ENCODE measurements at regions not wholly inside any gene's neighbourhood (a gene's known extent, or its start where the extent isn't known, plus 50 kb on each side); places are given as distances from the start of the nearest gene placed in this dataset.

GRCh38 chr12:107369679-107370078 is 276.3 kb upstream of the CRY1 start:
- CTCF ChIA-PET: interaction anchor here (0.7 kb wide), 1 partner anchor 10 kb away, joined by 3 read pairs; no protein-coding TSS in a partner anchor
- POLR2A ChIA-PET: interaction anchor here (0.6 kb wide), 2 partner anchors 10 to 238 kb away, joined by 5 read pairs; no protein-coding TSS in a partner anchor

GRCh38 chr12:107372229-107372658 is 278.9 kb upstream of the CRY1 start:
- no peaks in the 10 kb centered on the region for H3K36me3 ChIP-seq (ENCODE audit: control insufficient read depth in 2 of 2, insufficient read depth in 1 of 2, low read length in 2 of 2)
- no peak for TF ChIP-seq ZNF423 (tag by site-specific recombination; IDR thresholded peaks at IDR 0.05)
- no peak for TF ChIP-seq ZNF791 (tag by site-specific recombination; IDR thresholded peaks at IDR 0.05)
- TF ChIP-seq ZNF362 (tag by site-specific recombination; IDR thresholded peaks at IDR 0.05): no peak
- TF ChIP-seq ZNF138 (tag by site-specific recombination; IDR thresholded peaks at IDR 0.05; ENCODE audit: borderline replicate concordance): no peak
- TF ChIP-seq MZF1 (tag by site-specific recombination; IDR thresholded peaks at IDR 0.05; ENCODE audit: borderline replicate concordance): no peak
- no peak for TF ChIP-seq YY2 (tag by site-specific recombination; IDR thresholded peaks at IDR 0.05)
- no peak for TF ChIP-seq ZNF837 (tag by site-specific recombination; IDR thresholded peaks at IDR 0.05)
- TF ChIP-seq ZSCAN4 (tag by site-specific recombination; IDR thresholded peaks at IDR 0.05): no peak
- no peak for TF ChIP-seq ZNF792 (tag by site-specific recombination; IDR thresholded peaks at IDR 0.05)
- TF ChIP-seq MYNN (tag by site-specific recombination; IDR thresholded peaks at IDR 0.05; ENCODE audit: borderline replicate concordance): no peak
- no peak for TF ChIP-seq OSR2 (tag by site-specific recombination; IDR thresholded peaks at IDR 0.05)
- H3K9me3 ChIP-seq (ENCODE audit: control insufficient read depth, insufficient read depth, low read depth, low read length): no peaks in the 10 kb centered on the region
- H3K27ac ChIP-seq (ENCODE audit: extremely low read depth, low read depth, low read length): no peak overlapping the region
- H3K4me3 ChIP-seq (ENCODE audit: low read depth, low read length): no peak overlapping the region
- ChIA-PET CTCF (no interaction called here), POLR2A (no interaction called here)
- no peaks in the 10 kb centered on the region for H3K4me1 ChIP-seq (ENCODE audit: control insufficient read depth, insufficient read depth, low read length)

More at GRCh38 chr12:107369679-107370078, 276.3 kb upstream of the CRY1 start:
- H3K27ac ChIP-seq (ENCODE audit: extremely low read depth, low read depth, low read length): no peak overlapping the region
- TF ChIP-seq ZNF692 (tag by site-specific recombination; IDR thresholded peaks at IDR 0.05): no peak
- no peak for TF ChIP-seq ZNF433 (tag by site-specific recombination; IDR thresholded peaks at IDR 0.05; ENCODE audit: low read depth)
- no peak for TF ChIP-seq ZNF610 (tag by site-specific recombination; IDR thresholded peaks at IDR 0.05; ENCODE audit: borderline replicate concordance)
- TF ChIP-seq OVOL3 (tag by site-specific recombination; IDR thresholded peaks at IDR 0.05): no peak
- no peaks in the 10 kb centered on the region for H3K4me1 ChIP-seq (ENCODE audit: control insufficient read depth, insufficient read depth, low read length)
- H3K9me3 ChIP-seq (ENCODE audit: control insufficient read depth, insufficient read depth, low read depth, low read length): no peaks in the 10 kb centered on the region
- no peak overlapping the region for H3K4me3 ChIP-seq (ENCODE audit: low read depth, low read length)
- no peaks in the 10 kb centered on the region for H3K36me3 ChIP-seq (ENCODE audit: control insufficient read depth in 2 of 2, insufficient read depth in 1 of 2, low read length in 2 of 2)

- H3K27ac ChIP-seq (ENCODE audit: extremely low read depth, low read depth, low read length): no peak overlapping the region
- ChIA-PET CTCF (no interaction called here), POLR2A (no interaction called here)
- H3K36me3 ChIP-seq (ENCODE audit: control insufficient read depth in 2 of 2, insufficient read depth in 1 of 2, low read length in 2 of 2): no peaks in the 10 kb centered on the region
- no peaks in the 10 kb centered on the region for H3K4me1 ChIP-seq (ENCODE audit: control insufficient read depth, insufficient read depth, low read length)
- H3K9me3 ChIP-seq (ENCODE audit: control insufficient read depth, insufficient read depth, low read depth, low read length): no peaks in the 10 kb centered on the region
- no peak overlapping the region for H3K4me3 ChIP-seq (ENCODE audit: low read depth, low read length)
- no peak for TF ChIP-seq ZNF175 (tag by site-specific recombination; IDR thresholded peaks at IDR 0.05)
- no peak for TF ChIP-seq ZNF580 (tag by site-specific recombination; IDR thresholded peaks at IDR 0.05)
- no peak for TF ChIP-seq AEBP2 (tag by site-specific recombination; IDR thresholded peaks at IDR 0.05; ENCODE audit: borderline replicate concordance)
- no peak for TF ChIP-seq ZNF488 (tag by site-specific recombination; IDR thresholded peaks at IDR 0.05)
- no peak for TF ChIP-seq ZNF302 (tag by site-specific recombination; IDR thresholded peaks at IDR 0.05; ENCODE audit: low read depth)
- no peak for TF ChIP-seq ZNF174 (tag by site-specific recombination; IDR thresholded peaks at IDR 0.05)
- TF ChIP-seq ZNF701 (tag by site-specific recombination; IDR thresholded peaks at IDR 0.05): no peak
- no peak for TF ChIP-seq PRDM6 (tag by site-specific recombination; IDR thresholded peaks at IDR 0.05)
- no peak for TF ChIP-seq HOXA7 (CRISPR knock-in tag; IDR thresholded peaks at IDR 0.05; ENCODE audit: borderline replicate concordance)
Measured at GRCh38 chr12:107373238-107373809, 280.0 kb upstream of the CRY1 start.
